Coronary artery (tissue), 2 donors: ENCODE measurements at regions not wholly inside any gene's neighbourhood (a gene's known extent, or its start where the extent isn't known, plus 50 kb on each side); places are given as distances from the start of the nearest gene placed in this dataset.

Experiments used
- DNase-seq: peaks from one replicate; pipeline ENCODE4 v3.0.0-alpha.2; 2017; ENCODE audit warnings: low spot score
- H3K27ac ChIP-seq, 2 donors: fragments of 200-600 bp; sonication (generic); one replicate each; pipeline ENCODE4 v1.5.1; 2016 to 2019
- H3K4me3 ChIP-seq: fragments of 200-600 bp; sonication (generic); 2 replicates; pipeline ENCODE4 v1.5.1; 2016; ENCODE audit warnings: mild to moderate bottlenecking, moderate library complexity
- TF ChIP-seq, protein P1 (sequence below): fragments of 200-600 bp; sonication (generic); IDR thresholded peaks from one replicate; pipeline ENCODE4 v1.5.1; 2019; ENCODE audit warnings: antibody characterized with exemption

DNA sequence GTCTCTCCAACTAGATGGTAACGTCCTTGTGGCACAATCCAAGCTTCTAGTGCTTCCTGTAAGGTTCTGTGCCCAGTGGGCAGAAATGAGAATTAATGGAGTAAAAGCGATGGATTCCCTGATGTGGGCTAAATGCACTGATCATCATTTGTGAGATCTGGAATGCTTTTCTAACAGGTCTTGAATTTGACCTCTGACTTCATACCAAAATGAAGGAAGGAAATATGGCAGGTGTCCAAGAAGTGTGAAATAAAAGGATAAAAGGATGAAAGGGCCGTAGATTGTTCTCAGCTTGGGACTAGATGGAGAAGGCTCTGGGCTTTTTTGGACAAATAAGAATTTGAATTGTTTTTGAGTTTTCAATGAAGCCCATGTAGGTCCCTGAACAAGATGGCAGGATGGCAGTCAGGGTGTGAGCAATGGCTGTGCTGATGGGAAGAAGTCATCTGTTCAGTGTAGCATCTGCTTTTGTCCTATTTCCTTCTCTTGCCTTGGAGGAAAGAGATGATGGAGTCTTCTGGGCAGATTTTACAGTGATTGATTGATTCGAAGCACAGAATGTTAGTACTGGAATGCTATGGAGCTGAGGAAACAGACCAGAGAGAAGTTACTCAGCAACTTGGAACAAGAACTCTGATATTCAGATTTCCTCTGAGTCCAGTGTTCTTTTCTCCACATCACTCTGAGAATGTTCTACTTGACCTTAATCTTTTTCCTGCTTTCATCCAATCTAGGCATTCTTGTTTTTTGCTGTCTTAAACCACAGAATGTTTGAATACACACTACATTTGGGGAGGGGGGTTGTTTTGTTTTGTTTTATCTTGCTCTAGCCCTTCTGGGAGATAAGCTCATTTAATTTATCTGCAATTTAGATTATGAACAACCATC, 286.0 kb downstream of the HLX start:
- Histone ChIP-seq H3K27ac (no peak overlapping the region), H3K4me3 (no peak overlapping the region)
- TF ChIP-seq, protein P1, sequence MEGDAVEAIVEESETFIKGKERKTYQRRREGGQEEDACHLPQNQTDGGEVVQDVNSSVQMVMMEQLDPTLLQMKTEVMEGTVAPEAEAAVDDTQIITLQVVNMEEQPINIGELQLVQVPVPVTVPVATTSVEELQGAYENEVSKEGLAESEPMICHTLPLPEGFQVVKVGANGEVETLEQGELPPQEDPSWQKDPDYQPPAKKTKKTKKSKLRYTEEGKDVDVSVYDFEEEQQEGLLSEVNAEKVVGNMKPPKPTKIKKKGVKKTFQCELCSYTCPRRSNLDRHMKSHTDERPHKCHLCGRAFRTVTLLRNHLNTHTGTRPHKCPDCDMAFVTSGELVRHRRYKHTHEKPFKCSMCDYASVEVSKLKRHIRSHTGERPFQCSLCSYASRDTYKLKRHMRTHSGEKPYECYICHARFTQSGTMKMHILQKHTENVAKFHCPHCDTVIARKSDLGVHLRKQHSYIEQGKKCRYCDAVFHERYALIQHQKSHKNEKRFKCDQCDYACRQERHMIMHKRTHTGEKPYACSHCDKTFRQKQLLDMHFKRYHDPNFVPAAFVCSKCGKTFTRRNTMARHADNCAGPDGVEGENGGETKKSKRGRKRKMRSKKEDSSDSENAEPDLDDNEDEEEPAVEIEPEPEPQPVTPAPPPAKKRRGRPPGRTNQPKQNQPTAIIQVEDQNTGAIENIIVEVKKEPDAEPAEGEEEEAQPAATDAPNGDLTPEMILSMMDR, result no peak
- DNase-seq, result no peak

DNA sequence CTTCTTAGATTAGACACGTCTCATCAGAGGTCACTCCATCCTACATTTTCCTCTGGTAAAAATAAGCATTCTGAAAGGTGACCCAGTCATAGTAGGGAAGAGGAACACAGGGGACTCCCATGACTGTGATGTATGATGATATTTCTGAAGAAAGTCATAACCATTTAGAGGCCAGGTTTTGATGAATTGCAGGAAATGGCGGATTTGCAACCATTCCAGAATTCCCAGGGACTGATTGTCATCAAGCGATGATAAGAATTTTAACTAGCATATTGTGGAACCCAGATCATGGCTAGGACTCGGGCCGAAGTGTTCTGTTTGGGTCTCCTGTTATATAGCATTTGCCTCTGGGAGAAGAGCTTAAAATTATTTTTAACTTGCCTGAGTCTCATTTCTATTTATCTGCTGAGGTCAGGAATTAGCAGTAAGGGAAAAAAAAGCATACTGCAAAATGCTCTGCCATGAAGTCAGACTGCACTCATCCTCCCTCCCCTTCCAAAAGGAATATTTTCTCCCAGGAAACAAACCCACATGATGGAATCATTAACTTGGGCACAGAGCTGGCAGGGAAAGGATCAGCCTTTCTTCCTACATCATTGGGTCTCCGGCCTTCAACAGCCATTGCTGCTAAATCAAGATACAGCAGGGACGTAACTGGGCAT, 286.7 kb downstream of the HLX start:
- Histone ChIP-seq H3K4me3 (no peak overlapping the region), H3K27ac (no peak overlapping the region)
- TF ChIP-seq, protein P1, result no peak
- no peak for DNase-seq

DNA sequence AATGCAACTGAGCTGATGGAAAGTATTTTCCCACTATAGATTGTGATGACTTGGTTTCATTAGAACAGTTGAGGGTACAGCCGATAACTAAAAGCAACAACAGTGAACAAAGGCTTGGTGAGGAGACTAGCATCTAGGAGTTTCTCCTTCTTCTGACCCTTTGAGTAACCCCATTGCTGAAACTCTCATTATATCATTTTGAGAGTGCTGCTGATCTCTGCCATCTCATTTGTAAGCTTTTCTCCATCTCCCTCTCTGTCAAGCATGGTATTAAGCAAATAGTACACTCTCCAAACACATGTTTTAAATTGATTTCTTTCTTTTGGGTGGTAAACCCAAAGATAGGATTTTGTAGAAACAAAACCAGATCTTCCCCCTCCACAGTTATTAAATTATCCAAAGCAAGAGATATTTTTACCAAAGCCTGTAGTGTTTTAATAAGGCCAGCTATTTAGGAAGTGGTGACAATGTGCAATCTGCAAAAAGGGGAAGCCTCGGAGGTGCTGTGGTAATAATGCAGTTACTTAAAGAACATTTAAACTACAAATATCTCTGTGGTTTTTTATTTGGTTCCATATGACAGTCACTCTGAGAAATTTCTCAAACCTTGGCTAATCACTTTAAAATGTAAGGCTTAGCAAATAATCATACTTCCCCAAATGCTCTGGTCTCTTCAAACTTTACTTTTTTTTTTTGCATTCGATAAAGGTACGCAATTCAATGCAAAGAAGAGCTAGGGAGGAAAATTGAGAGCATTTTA, 287.5 kb downstream of the HLX start:
- Histone ChIP-seq H3K27ac (no peak overlapping the region), H3K4me3 (no peak overlapping the region)
- no peak for DNase-seq
- TF ChIP-seq, protein P1, result no peak

DNA sequence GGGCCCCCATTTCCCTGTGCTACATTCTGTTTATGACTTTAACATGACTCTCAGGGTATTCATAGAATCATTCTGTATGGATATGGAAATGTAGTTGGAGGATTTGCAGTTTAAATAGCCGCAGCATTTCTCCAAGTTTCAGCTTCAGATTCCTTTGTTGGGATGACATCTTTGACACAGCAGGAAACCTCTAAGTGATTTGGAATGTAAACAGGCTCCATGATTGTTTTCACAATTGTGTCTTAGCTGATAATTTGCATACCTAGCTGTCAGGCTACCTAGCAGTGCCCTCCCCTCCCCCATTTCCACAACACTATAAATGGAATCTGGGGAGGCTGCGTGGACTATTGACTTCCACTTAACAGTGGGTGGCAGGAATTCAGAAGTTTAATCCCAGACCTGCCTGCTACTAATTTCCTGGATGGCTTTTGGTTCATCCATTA, 290.2 kb downstream of the HLX start:
- TF ChIP-seq, protein P1, result no peak

DNA sequence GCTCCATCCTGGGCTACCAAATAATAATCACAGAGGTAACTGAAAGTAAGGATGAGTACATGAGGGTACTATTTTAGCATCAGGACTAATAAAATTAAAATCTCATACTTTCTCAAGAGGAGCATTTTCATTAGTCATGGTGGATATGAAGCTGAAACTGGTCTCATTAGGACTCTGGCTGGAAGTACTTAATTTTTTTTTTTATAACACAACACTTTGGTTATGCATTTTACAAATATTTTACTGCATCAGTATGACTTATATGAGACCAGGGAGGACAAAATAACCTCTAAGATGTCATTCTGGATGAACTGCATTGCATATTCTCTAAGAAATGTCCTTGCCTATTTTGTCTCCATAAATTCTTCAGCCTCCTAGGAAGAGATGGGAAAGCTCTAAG, 290.9 kb downstream of the HLX start:
- Histone ChIP-seq H3K27ac (no peak overlapping the region), H3K4me3 (no peak overlapping the region)
- DNase-seq, result no peak
- TF ChIP-seq, protein P1, result no peak

More for the DNA sequence above, 290.2 kb downstream of the HLX start:
- DNase-seq, result no peak
- Histone ChIP-seq H3K4me3 (no peak overlapping the region), H3K27ac (no peak overlapping the region)

DNA sequence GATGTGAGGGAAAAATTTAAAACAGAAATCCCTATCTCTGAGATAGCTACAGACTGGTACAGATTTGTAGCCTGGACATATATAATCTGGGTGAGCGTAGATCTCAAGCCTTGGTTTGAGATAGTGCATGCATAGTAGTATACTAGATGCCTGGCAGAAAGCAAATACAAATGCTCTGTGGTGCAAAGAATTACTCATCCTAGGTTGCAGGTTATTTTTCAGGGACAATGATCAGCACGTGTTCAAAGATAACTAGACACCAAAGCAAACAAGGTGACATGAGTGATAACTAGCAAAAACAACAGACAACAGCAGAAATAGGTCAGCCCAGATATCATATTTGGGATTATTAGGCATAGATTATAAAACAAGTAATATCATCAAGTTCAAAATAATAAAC, 292.5 kb downstream of the HLX start:
- TF ChIP-seq, protein P1, result no peak
- H3K27ac ChIP-seq, result no peak overlapping the region
- H3K4me3 ChIP-seq, result no peak overlapping the region
- DNase-seq, result no peak
